Spleen (tissue), 11 donors: ENCODE measurements at regions not wholly inside any gene's neighbourhood (a gene's known extent, or its start where the extent isn't known, plus 50 kb on each side); places are given as distances from the start of the nearest gene placed in this dataset.

ENCODE experiments used
- DNase-seq: peaks from one replicate; pipeline ENCODE4 v3.0.0-alpha.2; 2020
- H3K27ac ChIP-seq, 8 donors: fragments of 200-600 bp; sonication (generic) in 7 of 8; 1 replicate in 4 of 8; 2 replicates in 4 of 8; pipeline versions ENCODE4 v1.5.0 to v1.8.0; 2016 to 2021; ENCODE audit warnings: inconsistent platforms in 4 of 8, mild to moderate bottlenecking in 4 of 8, moderate library complexity in 1 of 8
- H3K27me3 ChIP-seq, 7 donors: fragments of 200-600 bp; sonication (generic) in 6 of 7; replicated peaks in 1 of 7; 1 replicate in 4 of 7; 2 replicates in 3 of 7; pipeline versions ENCODE4 v1.5.0 to v1.8.0; 2016 to 2021; ENCODE audit warnings: inconsistent platforms in 3 of 7, mild to moderate bottlenecking in 1 of 7
- H3K36me3 ChIP-seq, 6 donors: fragments of 200-600 bp; sonication (generic) in 5 of 6; 1 replicate in 4 of 6; 2 replicates in 2 of 6; pipeline versions ENCODE4 v1.5.0 to v1.8.0; 2016 to 2021; ENCODE audit warnings: inconsistent platforms in 2 of 6
- H3K4me1 ChIP-seq, 6 donors: fragments of 200-600 bp; sonication (generic) in 5 of 6; 1 replicate in 3 of 6; 2 replicates in 3 of 6; pipeline versions ENCODE4 v1.5.0 to v1.8.0; 2016 to 2021; ENCODE audit warnings: inconsistent platforms in 3 of 6
- H3K4me3 ChIP-seq, 8 donors: fragments of 200-600 bp; sonication (generic) in 7 of 8; 1 replicate in 4 of 8; 2 replicates in 4 of 8; pipeline versions ENCODE4 v1.5.0 to v1.8.0; 2016 to 2021; ENCODE audit warnings: inconsistent platforms in 4 of 8, mild to moderate bottlenecking in 4 of 8, moderate library complexity in 2 of 8
- H3K9me3 ChIP-seq, 8 donors: fragments of 200-600 bp; sonication (generic) in 7 of 8; 1 replicate in 4 of 8; 2 replicates in 4 of 8; pipeline versions ENCODE4 v1.5.0 to v1.8.0; 2016 to 2021; ENCODE audit warnings: inconsistent platforms in 4 of 8
- POLR2A ChIP-seq, 3 donors: fragments of 450-650 bp; IDR thresholded peaks; one replicate each; pipeline ENCODE4 v1.5.1; 2017; ENCODE audit warnings: antibody characterized with exemption in 3 of 3, mild to moderate bottlenecking in 1 of 3
- POLR2AphosphoS5 ChIP-seq, 3 donors: sonication (generic); formaldehyde crosslinking; IDR thresholded peaks; one replicate each; pipeline ENCODE4 v1.5.1; 2017; ENCODE audit warnings: antibody characterized with exemption in 3 of 3
- WGBS, 5 donors: extraction: QIAGEN DNeasy Blood & Tissue Kit in 3 of 5; methylation state at CpG; one replicate each; pipeline versions ENCODE4 v1.1.5 to v1.1.7; 2013 to 2018; 5-methylcytosine and 5-hydroxymethylcytosine counted together
- intact Hi-C: fragments of 100-400 bp; cut with DNase I; formaldehyde crosslinking; loops from one replicate; pipeline ENCODE4 v1.15.0; 2023; ENCODE audit warnings: low total_unique reads
- TF ChIP-seq, protein P1 (sequence below), 11 experiments: fragments of 200-600 bp in 7 of 11; fragments of 450-650 bp in 4 of 11; sonication (generic) in 4 of 11; IDR thresholded peaks in 8 of 11; conservative IDR thresholded peaks in 3 of 11; 1 replicate in 7 of 11; 2 replicates in 4 of 11; pipeline versions ENCODE4 v1.4.0 to v1.8.0; 2016 to 2021; ENCODE audit warnings: antibody characterized with exemption in 11 of 11, inconsistent platforms in 4 of 11, mild to moderate bottlenecking in 1 of 11
- donor health status: healthy with polysubstance abuse.
- donor health status: DM: no; HTN: no; CAD: no; lungs with moderate emphysema.
- donor health status: DM: no; HTN: no; CAD: no.
- donor health status: Bipolar disorder and iron deficiency.
- donor health status: healthy.
- donor health status: DM: no; HTN: no; CAD: no.
- donor health status: DM: yes; HTN: yes; CAD: no.

DNA sequence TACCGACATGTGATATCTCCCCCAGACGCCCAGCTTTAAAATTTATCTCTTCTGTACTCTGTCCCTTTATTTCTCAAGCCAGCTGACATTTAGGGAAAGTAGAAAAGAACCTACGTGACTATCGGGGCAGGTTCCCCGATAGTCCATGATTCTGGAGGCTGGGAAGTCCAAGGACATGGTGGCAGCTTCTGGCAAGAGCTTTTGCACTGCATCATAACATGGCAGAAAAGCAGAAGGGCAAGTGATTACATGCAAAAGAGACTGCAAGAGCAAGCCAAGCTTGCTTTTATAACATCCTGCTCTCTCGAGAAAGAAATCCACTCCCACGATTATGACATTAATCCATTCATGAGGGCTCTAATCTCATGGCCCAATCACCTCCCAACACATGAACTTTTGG is 113.2 kb downstream of the CD164 start:
- DNase-seq = no peak
- Histone ChIP-seq H3K4me1 (no peaks in the 10 kb centered on the region), H3K4me3 (no peak overlapping the region), H3K36me3 (no peaks in the 10 kb centered on the region), H3K27me3 (no peaks in the 10 kb centered on the region), H3K9me3 (peaks cover 2 to 27% (median 16%) of the 10 kb centered on the region in 8 donors), H3K27ac (no peak overlapping the region)
- 80 to 95% (median 89%) methylated on average over 7 of the region's 7 CpGs for WGBS, 5 donors
- intact Hi-C loops = no loop called here
- no peak for TF ChIP-seq POLR2A (IDR thresholded peaks at IDR 0.05)
- TF ChIP-seq, protein P1, sequence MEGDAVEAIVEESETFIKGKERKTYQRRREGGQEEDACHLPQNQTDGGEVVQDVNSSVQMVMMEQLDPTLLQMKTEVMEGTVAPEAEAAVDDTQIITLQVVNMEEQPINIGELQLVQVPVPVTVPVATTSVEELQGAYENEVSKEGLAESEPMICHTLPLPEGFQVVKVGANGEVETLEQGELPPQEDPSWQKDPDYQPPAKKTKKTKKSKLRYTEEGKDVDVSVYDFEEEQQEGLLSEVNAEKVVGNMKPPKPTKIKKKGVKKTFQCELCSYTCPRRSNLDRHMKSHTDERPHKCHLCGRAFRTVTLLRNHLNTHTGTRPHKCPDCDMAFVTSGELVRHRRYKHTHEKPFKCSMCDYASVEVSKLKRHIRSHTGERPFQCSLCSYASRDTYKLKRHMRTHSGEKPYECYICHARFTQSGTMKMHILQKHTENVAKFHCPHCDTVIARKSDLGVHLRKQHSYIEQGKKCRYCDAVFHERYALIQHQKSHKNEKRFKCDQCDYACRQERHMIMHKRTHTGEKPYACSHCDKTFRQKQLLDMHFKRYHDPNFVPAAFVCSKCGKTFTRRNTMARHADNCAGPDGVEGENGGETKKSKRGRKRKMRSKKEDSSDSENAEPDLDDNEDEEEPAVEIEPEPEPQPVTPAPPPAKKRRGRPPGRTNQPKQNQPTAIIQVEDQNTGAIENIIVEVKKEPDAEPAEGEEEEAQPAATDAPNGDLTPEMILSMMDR (IDR thresholded peaks at IDR 0.05 in 8 of 11, conservative IDR thresholded peaks at IDR 0.05 in 3 of 11) = no peak

DNA sequence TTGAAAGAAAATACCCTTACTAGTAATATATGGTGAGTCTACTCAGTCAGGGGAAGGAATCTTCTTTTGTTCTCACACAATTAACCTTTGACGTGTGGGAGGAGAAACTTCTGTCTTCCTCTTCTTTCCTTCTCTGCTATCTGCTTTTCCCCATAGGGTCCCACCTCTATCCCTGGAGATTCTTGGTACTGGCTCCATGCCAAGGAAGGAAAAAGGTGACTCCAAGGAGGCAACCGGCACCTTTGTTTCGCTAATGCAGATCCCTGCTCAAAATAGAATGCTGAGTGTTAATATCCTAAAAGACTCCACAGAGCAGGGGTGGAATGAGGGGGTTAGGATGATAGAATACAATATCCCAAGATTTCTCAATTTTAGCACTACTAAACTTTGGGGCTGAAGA is 116.7 kb downstream of the CD164 start:
- Histone ChIP-seq H3K36me3 (no peaks in the 10 kb centered on the region), H3K27ac (no peak overlapping the region), H3K9me3 (peaks cover 2 to 27% (median 16%) of the 10 kb centered on the region in 8 donors), H3K27me3 (no peaks in the 10 kb centered on the region), H3K4me1 (no peaks in the 10 kb centered on the region), H3K4me3 (no peak overlapping the region)
- intact Hi-C loops = no loop called here
- no peak for TF ChIP-seq POLR2AphosphoS5 (IDR thresholded peaks at IDR 0.05)
- TF ChIP-seq POLR2A (IDR thresholded peaks at IDR 0.05) = no peak
- TF ChIP-seq, protein P1 (IDR thresholded peaks at IDR 0.05 in 8 of 11, conservative IDR thresholded peaks at IDR 0.05 in 3 of 11) = no peak
- no peak for DNase-seq
- 90 to 97% (median 92%) methylated on average over 3 of the region's 3 CpGs for WGBS, 5 donors

DNA sequence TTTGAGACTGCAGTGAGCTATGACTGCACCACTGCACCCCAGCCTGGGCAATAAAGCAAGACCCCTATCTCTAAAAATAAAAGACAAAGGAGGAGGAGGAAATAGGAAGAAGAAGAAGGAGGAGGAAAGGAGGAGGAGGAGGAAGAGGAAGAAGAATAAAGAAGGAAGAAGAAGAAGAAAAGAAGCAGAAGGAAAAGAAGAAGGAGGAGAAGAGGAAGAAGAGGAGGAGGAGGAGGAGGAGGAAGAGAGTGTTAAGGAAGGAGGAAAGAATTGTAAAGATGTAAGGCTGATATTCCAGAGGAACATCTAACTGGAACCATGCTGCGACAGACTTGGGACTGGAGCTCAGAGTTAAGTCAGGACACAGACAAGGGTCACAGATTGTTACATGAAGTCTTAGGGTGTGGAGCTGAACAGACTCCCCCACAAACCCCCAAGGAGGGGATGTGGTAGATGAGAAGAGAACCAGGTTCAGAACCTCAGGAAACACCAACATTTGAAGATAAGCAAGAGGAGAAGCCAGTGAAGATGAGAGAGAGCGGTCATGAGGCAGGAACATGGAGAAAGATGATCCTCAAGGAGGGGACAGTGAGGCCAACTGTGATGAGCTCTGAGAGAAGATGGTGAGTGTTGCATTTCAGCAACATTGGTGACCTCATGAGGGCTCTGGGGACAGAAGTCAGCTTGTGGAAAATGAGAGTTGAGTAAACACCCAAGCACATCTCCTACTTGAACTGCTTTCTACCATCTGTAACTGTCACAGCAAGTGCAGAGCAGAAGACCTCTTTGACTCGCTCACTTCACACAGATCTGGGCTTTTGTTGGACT is 118.2 kb downstream of the CD164 start:
- H3K4me1 ChIP-seq = no peaks in the 10 kb centered on the region
- TF ChIP-seq POLR2AphosphoS5 (IDR thresholded peaks at IDR 0.05) (no peak), POLR2A (IDR thresholded peaks at IDR 0.05) (no peak)
- TF ChIP-seq, protein P1 (IDR thresholded peaks at IDR 0.05 in 8 of 11, conservative IDR thresholded peaks at IDR 0.05 in 3 of 11) = no peak
- no peak for DNase-seq
- intact Hi-C loops = no loop called here
- no peak overlapping the region for H3K27ac ChIP-seq
- no peaks in the 10 kb centered on the region for H3K36me3 ChIP-seq
- no peak overlapping the region for H3K4me3 ChIP-seq
- H3K9me3 ChIP-seq = peaks cover 0 to 17% (median 8%) of the 10 kb centered on the region in 8 donors
- WGBS, 5 donors = 76 to 92% (median 90%) methylated on average over 3 of the region's 3 CpGs
- no peaks in the 10 kb centered on the region for H3K27me3 ChIP-seq

DNA sequence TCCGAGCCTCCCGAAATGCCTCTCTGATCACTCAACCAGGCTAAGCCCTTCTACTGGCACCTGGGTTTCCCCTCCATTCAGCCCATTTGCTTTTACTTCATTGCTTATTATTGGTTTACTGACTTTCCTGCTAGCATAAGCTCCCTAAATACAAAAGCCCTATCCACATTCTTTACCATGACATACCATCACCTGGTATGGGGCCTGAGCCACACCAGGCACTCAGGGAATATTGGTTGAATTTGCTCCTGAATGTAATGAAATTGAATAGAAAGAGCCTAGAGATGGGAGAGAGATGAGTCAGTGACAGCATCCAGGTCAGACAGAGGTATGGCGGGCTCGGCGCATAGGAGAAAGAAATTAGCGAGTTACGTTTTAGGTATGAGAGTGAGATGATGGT is 120.0 kb downstream of the CD164 start:
- no peak overlapping the region for H3K27ac ChIP-seq
- no peak for DNase-seq
- 87 to 99% (median 96%) methylated on average over 7 of the region's 7 CpGs for WGBS, 5 donors
- H3K27me3 ChIP-seq = no peaks in the 10 kb centered on the region
- no peaks in the 10 kb centered on the region for H3K4me1 ChIP-seq
- intact Hi-C loops = no loop called here
- H3K4me3 ChIP-seq = no peak overlapping the region
- H3K36me3 ChIP-seq = no peaks in the 10 kb centered on the region
- no peaks in the 10 kb centered on the region for H3K9me3 ChIP-seq
- TF ChIP-seq POLR2A (IDR thresholded peaks at IDR 0.05) = no peak
- TF ChIP-seq, protein P1 (IDR thresholded peaks at IDR 0.05 in 8 of 11, conservative IDR thresholded peaks at IDR 0.05 in 3 of 11) = no peak
